GM10248 (cell line): ENCODE measurements at regions not wholly inside any gene's neighbourhood (a gene's known extent, or its start where the extent isn't known, plus 50 kb on each side); places are given as distances from the start of the nearest gene placed in this dataset.

Experiments used
- CTCF ChIA-PET: fragments of 300-600 bp; sonication (Branson Sonifier 250); formaldehyde crosslinking; extraction: SDS; loops from one replicate; lab custom pipeline; 2021; ENCODE audit warnings: antibody characterized with exemption; lab: Yijun Ruan, JAX
- POLR2A ChIA-PET: fragments of 350-650 bp; sonication (Branson Sonifier 250); formaldehyde crosslinking; extraction: SDS; loops from one replicate; lab custom pipeline; 2020; ENCODE audit warnings: antibody characterized with exemption; lab: Yijun Ruan, JAX
- DNase-seq: peaks from one replicate; pipeline ENCODE4 v3.0.0; 2012; ENCODE audit errors: extremely low spot score
- TF ChIP-seq, protein P1 (sequence below): IDR thresholded peaks from 2 replicates; pipeline ENCODE4 v1.5.1; 2012; ENCODE audit warnings: mild to moderate bottlenecking, low read depth; ENCODE audit errors: extremely low read depth, missing control alignments, control extremely low read depth

- no peak for DNase-seq
- CTCF ChIA-PET, result no interaction called here
- TF ChIP-seq, protein P1, sequence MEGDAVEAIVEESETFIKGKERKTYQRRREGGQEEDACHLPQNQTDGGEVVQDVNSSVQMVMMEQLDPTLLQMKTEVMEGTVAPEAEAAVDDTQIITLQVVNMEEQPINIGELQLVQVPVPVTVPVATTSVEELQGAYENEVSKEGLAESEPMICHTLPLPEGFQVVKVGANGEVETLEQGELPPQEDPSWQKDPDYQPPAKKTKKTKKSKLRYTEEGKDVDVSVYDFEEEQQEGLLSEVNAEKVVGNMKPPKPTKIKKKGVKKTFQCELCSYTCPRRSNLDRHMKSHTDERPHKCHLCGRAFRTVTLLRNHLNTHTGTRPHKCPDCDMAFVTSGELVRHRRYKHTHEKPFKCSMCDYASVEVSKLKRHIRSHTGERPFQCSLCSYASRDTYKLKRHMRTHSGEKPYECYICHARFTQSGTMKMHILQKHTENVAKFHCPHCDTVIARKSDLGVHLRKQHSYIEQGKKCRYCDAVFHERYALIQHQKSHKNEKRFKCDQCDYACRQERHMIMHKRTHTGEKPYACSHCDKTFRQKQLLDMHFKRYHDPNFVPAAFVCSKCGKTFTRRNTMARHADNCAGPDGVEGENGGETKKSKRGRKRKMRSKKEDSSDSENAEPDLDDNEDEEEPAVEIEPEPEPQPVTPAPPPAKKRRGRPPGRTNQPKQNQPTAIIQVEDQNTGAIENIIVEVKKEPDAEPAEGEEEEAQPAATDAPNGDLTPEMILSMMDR, result no peak
- POLR2A ChIA-PET, result no interaction called here
These were observed 141.5 kb upstream of the MPHOSPH6 start for GRCh38 chr16:82311528-82311927.

DNA sequence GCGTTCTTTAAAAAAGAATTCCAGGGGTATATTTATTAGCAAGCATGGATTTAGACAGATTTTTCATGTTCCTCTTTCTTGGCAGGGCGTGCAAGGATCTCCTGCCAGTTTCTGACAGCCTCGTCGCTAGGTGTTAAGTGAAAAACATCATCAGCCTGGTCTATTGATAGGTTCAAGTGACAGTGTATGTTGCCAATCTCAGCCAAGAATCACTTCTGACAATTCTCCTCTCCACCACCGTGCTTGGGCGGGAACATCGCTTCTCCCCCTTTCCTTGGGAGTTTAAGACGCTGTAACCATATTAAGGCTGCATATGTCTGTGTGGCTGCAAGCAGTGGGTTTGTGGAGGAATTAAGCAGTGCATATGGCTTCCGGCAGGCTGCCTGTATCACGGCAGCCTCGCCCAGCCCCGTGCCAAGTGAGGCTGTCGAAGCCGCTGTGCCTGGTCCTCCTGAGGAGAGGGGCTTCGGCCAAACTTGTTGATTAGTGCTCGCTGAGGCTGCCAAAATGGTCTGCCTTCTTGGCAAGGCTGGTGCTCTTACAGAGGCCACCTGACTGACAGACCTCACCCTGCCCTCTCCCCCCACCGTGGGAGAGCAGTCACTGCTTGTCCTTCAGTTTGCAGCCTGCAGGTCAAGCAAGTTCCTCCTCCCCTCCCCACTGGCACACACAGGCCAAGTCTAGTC is 132.2 kb upstream of the MPHOSPH6 start:
- TF ChIP-seq, protein P1, result no peak
- no peak for DNase-seq
- CTCF ChIA-PET, result interaction anchor here (1.3 kb wide), 1 partner anchor 12 kb away, joined by 4 read pairs; no protein-coding TSS in a partner anchor
- POLR2A ChIA-PET, result no interaction called here

- no peak for DNase-seq
- ChIA-PET CTCF (interaction anchor here (0.5 to 1.5 kb wide), 4 partner anchors 9 to 38 kb away, joined by 3 to 6 read pairs (median 4); no protein-coding TSS in a partner anchor), POLR2A (no interaction called here)
- TF ChIP-seq, protein P1, result no peak
These were observed 131.2 kb upstream of the MPHOSPH6 start for GRCh38 chr16:82301146-82301755.

DNA sequence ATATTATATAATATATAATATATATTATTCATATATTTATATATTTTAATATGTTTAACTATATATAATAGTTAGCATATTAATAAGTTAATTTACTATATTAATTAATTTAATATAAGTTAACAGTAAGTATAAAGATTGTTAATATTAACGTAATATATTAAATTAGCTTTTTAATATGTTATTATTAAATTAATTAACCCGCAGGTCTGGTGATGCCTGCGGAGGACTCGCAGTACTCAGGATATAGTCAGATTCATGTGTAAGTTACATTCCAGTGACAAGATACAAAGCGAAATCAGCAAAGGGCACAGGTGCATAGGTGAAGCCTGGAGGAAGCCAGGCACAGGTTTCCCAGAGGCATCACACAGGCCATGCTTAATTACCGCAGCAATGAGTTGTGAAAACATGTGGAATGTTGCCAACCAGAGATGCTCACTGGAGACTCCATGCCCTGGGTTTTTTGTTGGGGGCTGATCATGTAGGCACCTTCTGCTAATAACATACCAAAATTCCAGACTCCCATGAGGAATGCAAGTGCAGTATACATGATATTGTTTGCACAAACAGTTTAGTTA is 130.4 kb upstream of the MPHOSPH6 start:
- ChIA-PET CTCF (interaction anchor here (1.5 kb wide), 1 partner anchor 8 kb away, joined by 6 read pairs; no protein-coding TSS in a partner anchor), POLR2A (no interaction called here)
- TF ChIP-seq, protein P1, result no peak
- DNase-seq, result no peak

DNA sequence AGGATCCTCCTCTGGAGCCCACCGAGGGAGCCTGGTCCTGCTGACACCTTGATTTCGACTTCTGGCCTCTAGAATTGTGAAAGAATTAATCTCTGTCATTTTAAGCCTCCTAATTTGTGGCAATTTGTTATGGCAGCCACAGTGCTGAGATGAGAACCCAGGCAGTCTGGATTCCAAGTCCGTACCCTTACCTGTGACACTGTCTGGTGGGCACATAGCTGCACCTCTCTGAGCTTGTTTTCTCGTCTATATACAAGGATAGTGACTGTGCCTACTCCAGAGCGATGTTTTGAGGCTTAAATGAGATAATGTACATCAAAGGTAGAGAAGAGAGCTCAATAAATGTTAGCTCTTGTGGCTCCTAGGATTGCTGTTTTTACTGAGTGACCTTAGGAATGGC is 128.4 kb upstream of the MPHOSPH6 start:
- POLR2A ChIA-PET, result no interaction called here
- DNase-seq, result no peak
- TF ChIP-seq, protein P1, result no peak
- CTCF ChIA-PET, result interaction anchor here (1.0 to 1.6 kb wide), 3 partner anchors 15 to 158 kb away, joined by 3 read pairs; no protein-coding TSS in a partner anchor

DNA sequence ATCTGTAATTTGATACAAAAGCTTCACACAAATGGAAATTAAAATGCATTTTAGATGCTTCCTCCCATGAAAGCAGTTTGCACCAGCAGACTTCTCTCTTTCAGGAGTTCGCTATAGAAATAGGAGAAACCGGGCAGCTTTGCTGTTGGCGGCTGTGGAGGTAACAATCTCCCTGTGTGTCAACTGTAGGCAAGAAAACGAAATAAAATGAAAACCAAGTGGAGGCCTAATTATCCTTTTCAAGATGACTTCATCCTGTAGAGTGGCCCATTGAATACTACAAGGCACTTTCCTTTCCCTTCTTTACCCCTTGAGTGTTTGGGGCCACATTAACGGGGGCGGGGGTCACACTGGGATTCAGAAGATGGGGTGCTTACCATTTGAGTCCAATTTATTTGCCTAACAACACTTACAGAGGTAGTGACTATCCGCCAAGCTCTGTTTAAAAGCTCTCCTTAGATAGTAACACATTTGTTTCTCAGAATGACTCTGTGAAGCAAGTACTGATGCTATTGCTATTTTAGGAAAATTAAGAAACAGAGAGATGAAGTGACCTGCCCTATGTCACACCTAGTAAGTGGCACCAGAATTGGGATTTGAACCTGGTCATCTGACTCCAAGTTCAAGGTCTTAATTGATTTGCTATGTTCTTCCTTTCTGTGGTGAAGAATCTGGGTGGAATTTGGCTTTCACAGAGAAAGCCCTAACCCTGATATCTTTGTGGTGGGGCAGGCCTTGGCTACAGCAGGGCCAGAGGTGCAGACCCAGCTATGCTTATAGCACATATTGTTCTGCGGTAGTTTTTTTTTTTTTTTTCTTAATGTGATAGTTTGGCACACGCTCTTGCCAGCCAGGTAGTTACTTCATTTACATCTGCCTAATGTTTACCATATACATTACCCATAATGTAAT is 125.5 kb upstream of the MPHOSPH6 start:
- ChIA-PET POLR2A (no interaction called here), CTCF (no interaction called here)
- DNase-seq, result no peak
- TF ChIP-seq, protein P1, result no peak
